Eye (tissue), 1 donor: ENCODE measurements at regions not wholly inside any gene's neighbourhood (a gene's known extent, or its start where the extent isn't known, plus 50 kb on each side); places are given as distances from the start of the nearest gene placed in this dataset.
"Not testable (repeated sequence)": the region's sequence is repeated elsewhere in the genome, so short reads cannot be mapped to it uniquely, and the experiment has no call there.

Source experiments
- DNase-seq: peaks from one replicate; pipeline ENCODE4 v3.0.0-alpha.2; 2015

DNA sequence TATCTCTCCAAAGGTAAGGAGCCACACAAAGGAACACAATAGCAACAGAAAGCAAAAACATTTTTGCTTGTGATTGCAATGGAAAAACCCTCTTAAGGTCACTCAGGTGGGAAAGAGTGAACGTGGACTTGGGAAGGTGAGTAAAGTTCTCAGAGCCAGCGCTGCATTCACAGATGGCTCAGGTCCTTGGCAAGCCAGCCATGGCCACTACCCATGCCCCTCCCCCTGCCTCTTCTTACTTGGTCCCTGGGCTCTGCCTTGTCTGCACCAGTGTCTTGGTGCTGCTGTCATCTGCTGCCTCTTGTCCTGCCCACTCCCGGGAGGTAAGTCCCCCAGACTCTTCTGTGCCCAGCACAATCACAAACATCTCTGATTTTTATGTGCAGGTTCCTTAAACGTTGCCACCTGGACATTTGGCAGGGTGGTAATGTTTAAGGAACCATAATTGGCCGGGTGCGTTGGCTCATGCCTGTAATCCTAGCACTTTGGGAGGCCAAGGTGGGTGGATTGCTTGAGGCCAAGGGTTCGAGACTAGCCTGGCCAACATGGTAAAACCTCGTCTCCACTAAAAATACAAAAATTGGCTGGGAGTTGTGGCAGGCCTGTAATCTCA lies 74.6 kb downstream of the FEM1C start:
- no peak for DNase-seq

GRCh38 chr5:115467628-115468027 lies 76.9 kb downstream of the FEM1C start:
- DNase-seq: no peak

GRCh38 chr5:115465431-115465830 lies 79.1 kb downstream of the FEM1C start:
- no peak for DNase-seq

GRCh38 chr5:115463983-115464382 lies 80.6 kb downstream of the FEM1C start:
- DNase-seq: peak; percentile 19

DNA sequence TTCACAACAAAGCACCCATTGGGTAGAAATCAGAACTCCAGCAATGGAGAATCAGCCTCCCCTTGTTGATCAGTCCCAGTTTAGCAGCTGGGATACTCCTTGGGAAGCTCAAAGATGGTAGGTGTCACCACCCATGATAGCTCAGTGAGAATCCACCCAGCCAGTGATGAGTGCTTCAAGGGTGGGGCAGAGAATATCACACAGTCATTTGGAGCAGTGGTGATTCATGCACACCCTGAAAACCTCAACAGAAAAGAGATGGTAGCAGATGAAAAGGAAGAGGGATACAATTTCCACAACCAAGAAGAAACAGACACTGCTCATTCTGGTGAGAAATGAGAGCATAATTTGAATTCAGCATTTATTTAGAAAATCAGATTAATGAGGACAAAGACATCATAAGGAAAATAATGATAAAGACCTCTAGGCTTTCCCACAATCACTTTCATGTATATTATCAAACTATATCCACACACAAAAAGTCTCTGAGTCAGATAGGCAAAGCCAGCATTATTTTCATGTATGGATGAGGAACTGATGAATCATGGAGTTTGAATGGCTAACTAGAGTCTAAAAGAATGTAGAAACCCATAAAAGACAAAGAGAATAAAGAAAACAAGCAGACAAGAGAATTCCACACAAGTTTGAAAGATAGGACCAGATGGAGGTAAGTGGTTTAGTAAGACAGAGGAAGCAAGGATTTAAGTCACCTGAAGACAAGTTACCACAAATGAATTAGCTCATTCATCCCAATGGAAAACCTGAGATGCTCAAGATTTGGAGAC lies 82.9 kb downstream of the FEM1C start:
- no peak for DNase-seq

GRCh38 chr5:115461093-115461492 lies 83.5 kb downstream of the FEM1C start:
- DNase-seq: no peak

DNA sequence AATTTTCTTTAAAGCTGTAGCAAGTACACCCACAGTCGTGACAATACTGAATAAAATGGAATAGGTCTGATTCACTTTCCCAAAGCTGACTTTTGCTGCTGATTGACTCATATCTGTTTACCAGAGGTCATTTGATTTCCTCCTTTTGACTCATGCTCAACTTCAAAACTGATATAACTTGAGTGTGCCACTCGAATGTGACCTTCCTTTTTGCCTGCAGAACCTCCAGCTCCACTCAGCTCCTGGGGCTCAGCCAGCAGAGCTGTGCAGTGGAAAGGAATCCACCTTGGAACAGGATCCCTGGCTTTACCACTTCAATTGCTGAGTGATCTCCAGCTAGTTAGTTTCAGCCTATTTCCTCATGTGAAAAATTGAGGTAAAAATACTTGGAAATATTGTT lies 84.1 kb downstream of the FEM1C start:
- no peak for DNase-seq

- no peak for DNase-seq
Observed at GRCh38 chr5:115459855-115460341, 84.7 kb downstream of the FEM1C start.

DNA sequence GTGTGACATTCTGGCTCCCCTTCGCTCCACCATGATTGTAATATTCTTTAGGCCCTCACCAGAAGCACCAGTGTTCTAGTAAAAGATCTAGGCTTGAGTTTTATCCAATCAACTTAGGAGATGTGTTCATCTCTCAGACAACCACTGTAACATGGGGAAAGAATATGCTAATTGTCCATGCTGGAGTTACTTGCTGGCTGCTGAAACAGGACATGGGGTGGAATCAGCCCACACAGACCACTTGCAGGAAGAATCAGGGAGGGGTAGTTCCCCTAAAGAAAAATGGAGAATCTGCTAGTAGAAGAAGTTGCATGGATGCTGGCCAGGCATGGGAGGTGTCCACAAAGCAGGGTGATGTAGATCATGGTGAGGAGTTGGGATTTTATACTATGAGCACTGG lies 86.2 kb downstream of the FEM1C start:
- DNase-seq: no peak

DNA sequence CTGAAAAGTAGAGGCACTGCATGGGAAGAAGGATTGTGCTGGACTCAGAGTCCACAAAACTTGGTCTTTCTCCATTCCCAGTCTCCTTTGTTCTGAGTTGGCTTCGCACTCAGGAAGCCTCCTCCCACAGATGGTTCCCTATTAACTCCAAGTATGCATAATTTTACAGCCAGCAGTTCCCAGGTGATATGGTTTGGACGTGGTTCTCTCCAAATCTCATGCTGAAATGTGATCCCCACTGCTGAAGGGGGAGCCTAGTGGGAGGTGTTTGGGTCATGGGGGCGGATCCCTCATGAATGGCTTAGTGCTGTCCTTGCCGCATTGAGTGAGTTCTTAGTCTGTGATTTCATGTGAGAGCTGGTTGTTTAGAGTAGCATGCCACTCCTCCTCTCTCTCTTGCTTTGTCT lies 86.6 kb downstream of the FEM1C start:
- no peak for DNase-seq

DNA sequence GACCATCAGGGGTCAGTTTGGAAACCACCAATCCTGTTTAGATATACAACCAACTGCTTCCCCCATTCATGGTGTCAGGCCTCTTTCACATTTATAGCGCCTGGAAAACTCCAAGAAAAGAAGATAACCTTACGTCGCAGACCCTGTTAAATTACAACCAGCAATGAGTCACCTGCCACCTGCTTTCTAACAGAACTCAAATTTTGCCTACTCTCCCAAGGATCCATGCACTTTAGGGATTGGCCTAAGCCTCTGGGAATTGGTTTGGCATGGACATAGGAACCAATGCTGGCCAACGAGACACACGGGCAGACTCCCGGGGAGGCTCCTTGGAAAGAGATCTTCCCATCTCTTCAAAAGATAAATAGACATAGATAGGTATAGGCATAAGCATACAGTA lies 87.0 kb downstream of the FEM1C start:
- no peak for DNase-seq

GRCh38 chr5:115456539-115457040 lies 88.0 kb downstream of the FEM1C start:
- DNase-seq: no peak

GRCh38 chr5:115456056-115456455 lies 88.5 kb downstream of the FEM1C start:
- no peak for DNase-seq

DNA sequence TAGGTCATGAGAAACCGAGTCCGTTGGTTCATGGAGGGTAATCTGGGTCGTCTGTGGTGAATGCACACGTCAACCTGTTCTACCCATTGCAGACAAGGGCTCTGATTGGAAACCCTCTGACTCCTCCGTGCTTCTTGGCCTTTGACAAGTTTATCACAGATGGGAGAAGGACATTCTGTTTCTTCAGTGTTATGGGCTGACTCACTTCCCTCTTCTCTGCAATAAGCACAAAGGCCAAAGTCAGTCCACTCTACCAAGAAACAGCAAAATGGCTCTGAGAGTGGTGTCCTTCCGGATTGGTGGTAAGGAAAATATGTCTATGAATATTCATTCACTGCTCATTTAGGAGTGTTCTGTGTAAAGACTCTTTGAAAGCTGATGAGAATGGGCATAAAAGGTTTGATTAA lies 89.3 kb downstream of the FEM1C start:
- DNase-seq: no peak

- DNase-seq: no peak
Observed at GRCh38 chr5:115453391-115454095, 91.0 kb downstream of the FEM1C start.

GRCh38 chr5:115452536-115453235 lies 91.9 kb downstream of the FEM1C start:
- DNase-seq: no peak

- no peak for DNase-seq
Observed at GRCh38 chr5:115452083-115452482, 92.5 kb downstream of the FEM1C start.

GRCh38 chr5:115450741-115451140 lies 93.8 kb downstream of the FEM1C start:
- DNase-seq: peak; percentile 54

DNA sequence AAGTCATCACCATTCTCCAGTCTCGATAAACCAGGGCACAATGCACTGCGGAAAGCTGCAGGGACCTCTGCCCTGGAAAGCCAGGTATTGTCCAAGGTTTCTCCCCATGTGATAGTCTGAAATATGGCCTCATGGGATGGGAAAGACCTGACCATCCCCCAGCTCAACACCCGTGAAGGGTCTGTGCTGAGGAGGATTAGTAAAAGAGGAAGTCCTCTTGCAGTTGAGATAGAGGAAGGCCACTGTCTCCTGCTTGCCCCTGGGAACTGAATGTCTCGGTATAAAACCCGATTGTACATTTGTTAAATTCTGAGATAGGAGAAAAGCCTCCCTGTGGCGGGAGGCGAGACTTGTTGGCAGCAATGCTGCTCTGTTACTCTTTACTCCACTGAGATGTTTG lies 95.9 kb downstream of the FEM1C start:
- DNase-seq: not testable (repeated sequence)

DNA sequence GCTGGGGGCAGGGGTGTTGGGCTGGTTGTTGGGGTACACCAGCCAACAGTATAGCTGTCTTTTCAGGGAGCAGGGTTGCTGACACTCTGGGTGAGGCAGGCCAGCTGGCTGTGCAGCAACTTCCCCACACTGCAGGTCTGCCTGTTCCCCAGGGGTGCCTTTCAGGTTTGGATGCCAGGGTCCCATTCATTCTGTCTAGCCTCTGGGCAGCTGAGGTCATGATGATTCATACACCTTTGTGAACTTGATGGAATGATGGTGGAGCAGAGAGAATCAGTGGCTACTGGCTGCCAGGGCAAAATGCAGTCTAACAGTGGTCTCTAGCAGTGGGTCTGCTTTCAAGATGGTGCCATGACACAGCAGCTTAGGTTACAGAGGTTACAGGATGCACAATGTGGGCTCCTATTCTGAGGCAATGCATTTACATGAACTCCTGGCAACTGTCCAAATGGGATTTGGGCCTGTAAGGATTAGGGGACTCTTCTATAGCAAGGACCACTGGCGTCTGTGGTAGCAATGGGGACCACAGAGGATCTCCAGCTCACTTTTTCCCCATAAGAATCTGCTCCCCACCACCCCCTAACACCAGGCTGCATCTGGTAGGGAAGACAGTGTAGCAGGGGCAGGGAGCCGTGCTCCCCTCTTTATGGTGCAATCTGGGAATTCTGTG lies 103.7 kb downstream of the FEM1C start:
- DNase-seq: no peak

- DNase-seq: no peak
Observed at GRCh38 chr5:115439639-115440038, 104.9 kb downstream of the FEM1C start.

GRCh38 chr5:115439042-115439441 lies 105.5 kb downstream of the FEM1C start:
- no peak for DNase-seq
